GM19438 (cell line): ENCODE measurements at regions not wholly inside any gene's neighbourhood (a gene's known extent, or its start where the extent isn't known, plus 50 kb on each side); places are given as distances from the start of the nearest gene placed in this dataset.

Experiments used
- ATAC-seq: cut with Tn5 transposase; IDR thresholded peaks from one replicate; pipeline ENCODE4 v1.9.1; 2021; ENCODE audit warnings: low read depth; ENCODE audit not compliant: unreplicated experiment

- ATAC-seq: no peak
Observed at GRCh38 chr10:10589540-10590303, 427.9 kb upstream of the CELF2 start.

- ATAC-seq: no peak
Observed at GRCh38 chr10:10591715-10592341, 425.8 kb upstream of the CELF2 start.

GRCh38 chr10:10596256-10596655, 421.4 kb upstream of the CELF2 start:
- ATAC-seq: no peak

- ATAC-seq: peak; percentile 85
Observed at GRCh38 chr10:10598297-10598696, 419.4 kb upstream of the CELF2 start.

- no peak for ATAC-seq
Observed at GRCh38 chr10:10600004-10600403, 417.7 kb upstream of the CELF2 start.

- no peak for ATAC-seq
Observed at GRCh38 chr10:10605551-10606081, 412.1 kb upstream of the CELF2 start.

GRCh38 chr10:10609379-10609955, 408.2 kb upstream of the CELF2 start:
- ATAC-seq: no peak

- no peak for ATAC-seq
Observed at GRCh38 chr10:10610171-10610570, 407.5 kb upstream of the CELF2 start.

GRCh38 chr10:10612151-10612550, 405.5 kb upstream of the CELF2 start:
- no peak for ATAC-seq

- ATAC-seq: no peak
Observed at GRCh38 chr10:10613656-10614244, 403.9 kb upstream of the CELF2 start.

- no peak for ATAC-seq
Observed at GRCh38 chr10:10617686-10618085, 400.0 kb upstream of the CELF2 start.

- ATAC-seq: no peak
Observed at GRCh38 chr10:10618139-10618538, 399.5 kb upstream of the CELF2 start.

GRCh38 chr10:10623958-10624566, 393.6 kb upstream of the CELF2 start:
- ATAC-seq: no peak

GRCh38 chr10:10624567-10624962, 393.1 kb upstream of the CELF2 start:
- ATAC-seq: no peak

- ATAC-seq: no peak
Observed at GRCh38 chr10:10625491-10625890, 392.2 kb upstream of the CELF2 start.

GRCh38 chr10:10626734-10627133, 390.9 kb upstream of the CELF2 start:
- ATAC-seq: no peak

- ATAC-seq: no peak
Observed at GRCh38 chr10:10627414-10627813, 390.3 kb upstream of the CELF2 start.

GRCh38 chr10:10629512-10629911, 388.2 kb upstream of the CELF2 start:
- no peak for ATAC-seq

- no peak for ATAC-seq
Observed at GRCh38 chr10:10630281-10630680, 387.4 kb upstream of the CELF2 start.

- no peak for ATAC-seq
Observed at GRCh38 chr10:10630782-10631181, 386.9 kb upstream of the CELF2 start.

GRCh38 chr10:10642189-10642588, 375.5 kb upstream of the CELF2 start:
- ATAC-seq: no peak
